OCI-LY3 (cell line): ENCODE measurements at regions not wholly inside any gene's neighbourhood (a gene's known extent, or its start where the extent isn't known, plus 50 kb on each side); places are given as distances from the start of the nearest gene placed in this dataset.

Experiments used
- CTCF ChIP-seq: fragments of 200-600, 300-600 bp; sonication (generic); IDR thresholded peaks from 2 replicates; pipeline ENCODE4 v1.5.1; 2014; ENCODE audit warnings: antibody characterized with exemption, low read length, low read depth
- EZH2phosphoT487 ChIP-seq: fragments of 200-600 bp; shearing (Covaris generic); IDR thresholded peaks from 2 replicates; pipeline ENCODE4 v1.6.1; 2018; ENCODE audit warnings: antibody characterized with exemption, mixed run types, low read depth

DNA sequence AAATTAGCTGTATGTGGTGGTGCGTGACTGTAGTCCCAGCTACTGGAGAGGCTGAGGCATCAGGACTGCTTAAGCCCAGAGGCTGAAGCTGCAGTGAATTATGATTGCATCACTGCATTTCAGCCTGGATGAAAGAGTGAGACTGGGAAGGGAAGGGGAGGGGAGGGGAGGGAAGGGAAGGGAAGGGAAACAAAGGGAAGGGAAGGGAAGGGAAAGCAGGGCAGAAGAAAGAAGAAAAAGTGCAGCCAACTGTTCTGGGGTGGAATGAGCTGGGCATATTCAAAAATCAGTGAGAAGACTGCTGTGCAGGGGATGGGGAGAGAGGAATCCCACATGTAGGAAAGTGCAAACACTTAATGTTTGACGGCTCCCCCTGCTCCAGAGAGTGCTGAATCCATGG lies 905.5 kb downstream of the UQCRFS1 start:
- TF ChIP-seq CTCF (no peak), EZH2phosphoT487 (no peak)
